Subcutaneous abdominal adipose tissue (tissue), 5 donors: ENCODE measurements at regions not wholly inside any gene's neighbourhood (a gene's known extent, or its start where the extent isn't known, plus 50 kb on each side); places are given as distances from the start of the nearest gene placed in this dataset.

Experiments
- H3K27ac ChIP-seq: one replicate; pipeline ENCODE4 v1.7.0; 2013; ENCODE audit warnings: low read depth, mild to moderate bottlenecking, inconsistent platforms, low read length, moderate library complexity
- H3K27me3 ChIP-seq, 5 donors: one replicate each; pipeline ENCODE4 v1.7.0; 2013; ENCODE audit warnings: low read length in 5 of 5, inconsistent platforms in 1 of 5; ENCODE audit not compliant: control insufficient read depth in 5 of 5, insufficient read depth in 4 of 5
- H3K36me3 ChIP-seq, 5 donors: one replicate each; pipeline ENCODE4 v1.7.0; 2013; ENCODE audit warnings: low read length in 5 of 5; ENCODE audit not compliant: control insufficient read depth in 5 of 5, insufficient read depth in 5 of 5
- H3K4me1 ChIP-seq, 5 donors: one replicate each; pipeline ENCODE4 v1.7.0; 2013; ENCODE audit warnings: low read length in 5 of 5, mild to moderate bottlenecking in 3 of 5, moderate library complexity in 1 of 5; ENCODE audit not compliant: control insufficient read depth in 5 of 5, insufficient read depth in 5 of 5
- H3K4me3 ChIP-seq, 5 donors: one replicate each; pipeline ENCODE4 v1.7.0; 2013; ENCODE audit warnings: low read length in 5 of 5, low read depth in 1 of 5
- H3K9ac ChIP-seq, 5 donors: one replicate each; pipeline ENCODE4 v1.7.0; 2013; ENCODE audit warnings: low read length in 5 of 5, mild to moderate bottlenecking in 4 of 5, moderate library complexity in 3 of 5
- H3K9me3 ChIP-seq, 5 donors: one replicate each; pipeline ENCODE4 v1.7.0; 2013; ENCODE audit warnings: low read length in 5 of 5; ENCODE audit not compliant: control insufficient read depth in 5 of 5
- donor health status: healthy.
- donor health status: healthy.
- donor health status: healthy.
- donor health status: healthy.
- donor health status: healthy.

DNA sequence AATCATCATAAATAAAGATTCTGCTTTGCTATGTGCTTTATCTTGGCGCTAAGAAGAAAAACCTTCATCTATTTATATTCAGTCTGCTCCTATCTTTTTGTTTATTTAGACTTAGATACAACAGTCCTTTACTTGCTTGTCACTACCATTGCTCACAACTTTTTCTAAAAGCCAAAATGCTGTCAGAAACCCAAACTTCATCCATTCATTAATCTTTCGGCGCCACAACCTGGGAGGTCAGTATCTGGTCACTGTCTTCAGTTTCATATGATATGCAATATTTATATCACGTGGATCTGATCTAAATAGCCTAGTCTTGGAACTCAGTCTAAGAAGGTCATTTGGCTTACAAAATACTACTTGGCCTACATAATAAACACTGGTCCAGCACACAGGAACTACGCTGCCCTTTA, 159.3 kb upstream of the TARS1 start:
- H3K27me3 ChIP-seq = no peaks in the 10 kb centered on the region
- H3K4me1 ChIP-seq = peaks cover 0 to 9% (median 6%) of the 10 kb centered on the region in 5 donors
- H3K9ac ChIP-seq = no peak overlapping the region
- no peak overlapping the region for H3K27ac ChIP-seq
- no peaks in the 10 kb centered on the region for H3K9me3 ChIP-seq
- no peak overlapping the region for H3K4me3 ChIP-seq
- no peaks in the 10 kb centered on the region for H3K36me3 ChIP-seq

GRCh38 chr5:33282157-33282556, 158.6 kb upstream of the TARS1 start:
- Histone ChIP-seq H3K4me1 (peaks cover 0 to 3% (median under 1%) of the 10 kb centered on the region in 5 donors), H3K36me3 (no peaks in the 10 kb centered on the region), H3K4me3 (no peak overlapping the region), H3K9ac (no peak overlapping the region), H3K27ac (no peak overlapping the region), H3K9me3 (no peaks in the 10 kb centered on the region), H3K27me3 (no peaks in the 10 kb centered on the region)

DNA sequence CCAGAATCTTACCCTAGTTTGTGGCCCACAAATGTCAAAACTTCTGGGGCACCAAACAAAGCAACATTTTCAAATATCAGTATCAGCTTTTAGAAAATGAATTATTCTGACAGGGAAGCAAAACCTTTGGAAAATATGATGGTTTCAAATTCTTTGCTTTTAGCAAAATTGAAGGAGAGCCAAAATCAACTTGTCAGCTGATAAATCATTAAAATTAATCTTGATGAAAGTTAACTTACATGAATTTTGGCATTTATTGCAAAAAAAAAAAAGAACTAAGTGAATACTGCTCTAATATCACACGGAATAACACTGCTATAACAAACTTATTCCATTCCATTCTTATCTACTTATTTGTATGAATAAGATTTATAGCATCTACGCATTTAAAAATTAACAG, 158.1 kb upstream of the TARS1 start:
- Histone ChIP-seq H3K9me3 (no peaks in the 10 kb centered on the region), H3K4me1 (peaks cover 0 to 3% (median 0%) of the 10 kb centered on the region in 5 donors), H3K9ac (no peak overlapping the region), H3K36me3 (no peaks in the 10 kb centered on the region), H3K27ac (no peak overlapping the region), H3K27me3 (no peaks in the 10 kb centered on the region), H3K4me3 (no peak overlapping the region)

- Histone ChIP-seq H3K4me3 (no peak overlapping the region), H3K9me3 (no peaks in the 10 kb centered on the region), H3K27me3 (no peaks in the 10 kb centered on the region), H3K36me3 (no peaks in the 10 kb centered on the region), H3K27ac (no peak overlapping the region), H3K4me1 (peaks cover 0 to 3% (median 0%) of the 10 kb centered on the region in 5 donors), H3K9ac (no peak overlapping the region)
These were observed 157.5 kb upstream of the TARS1 start for GRCh38 chr5:33283243-33283642.

DNA sequence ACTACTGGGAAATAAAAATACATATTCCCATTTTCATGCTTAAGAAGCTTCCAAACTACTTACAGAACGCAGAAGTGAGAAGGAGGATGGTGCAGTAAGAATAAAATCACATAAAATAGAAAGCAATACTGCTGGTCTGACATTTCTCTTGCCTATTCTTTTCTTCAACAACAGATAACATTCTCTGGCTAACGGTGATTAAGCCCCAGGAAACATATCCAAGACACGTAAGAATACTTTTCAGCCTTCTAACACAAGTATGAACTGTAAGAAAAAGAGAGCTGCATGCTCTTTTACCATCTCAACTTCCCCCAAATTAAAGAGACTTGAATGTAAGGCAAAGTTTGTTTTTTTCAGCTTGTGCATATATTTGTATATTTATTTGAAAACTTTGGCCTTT, 156.1 kb upstream of the TARS1 start:
- H3K9ac ChIP-seq = no peak overlapping the region
- H3K27ac ChIP-seq = no peak overlapping the region
- no peaks in the 10 kb centered on the region for H3K36me3 ChIP-seq
- H3K9me3 ChIP-seq = no peaks in the 10 kb centered on the region
- H3K4me3 ChIP-seq = no peak overlapping the region
- peaks cover 0 to 3% (median 0%) of the 10 kb centered on the region in 5 donors for H3K4me1 ChIP-seq
- H3K27me3 ChIP-seq = no peaks in the 10 kb centered on the region

DNA sequence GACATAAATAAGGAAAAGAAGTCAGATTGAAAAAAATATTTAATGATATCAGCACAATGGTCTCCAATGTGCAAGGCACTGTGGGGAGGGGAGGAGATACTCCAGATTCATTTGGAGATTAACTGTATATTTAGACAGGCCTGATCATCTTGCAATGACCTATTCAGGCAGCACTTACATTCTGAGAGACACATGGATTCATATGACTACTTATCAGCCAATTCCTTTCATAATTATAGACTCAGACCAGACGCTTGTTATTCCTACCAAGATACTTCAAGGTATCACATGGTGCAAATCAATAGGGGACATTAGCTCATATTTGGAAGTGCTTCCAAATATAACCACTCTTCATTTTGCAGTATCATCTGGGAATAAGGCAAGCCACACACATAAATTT, 153.5 kb upstream of the TARS1 start:
- Histone ChIP-seq H3K27me3 (no peaks in the 10 kb centered on the region), H3K4me3 (no peak overlapping the region), H3K9me3 (peaks cover 0 to 12% (median 7%) of the 10 kb centered on the region in 5 donors), H3K4me1 (no peaks in the 10 kb centered on the region), H3K9ac (no peak overlapping the region), H3K36me3 (no peaks in the 10 kb centered on the region), H3K27ac (no peak overlapping the region)

GRCh38 chr5:33291216-33292000, 149.4 kb upstream of the TARS1 start:
- no peak overlapping the region for H3K4me3 ChIP-seq
- no peak overlapping the region for H3K27ac ChIP-seq
- no peaks in the 10 kb centered on the region for H3K4me1 ChIP-seq
- H3K36me3 ChIP-seq = no peaks in the 10 kb centered on the region
- H3K9ac ChIP-seq = no peak overlapping the region
- peaks cover 0 to 12% (median 7%) of the 10 kb centered on the region in 5 donors for H3K9me3 ChIP-seq
- H3K27me3 ChIP-seq = no peaks in the 10 kb centered on the region

DNA sequence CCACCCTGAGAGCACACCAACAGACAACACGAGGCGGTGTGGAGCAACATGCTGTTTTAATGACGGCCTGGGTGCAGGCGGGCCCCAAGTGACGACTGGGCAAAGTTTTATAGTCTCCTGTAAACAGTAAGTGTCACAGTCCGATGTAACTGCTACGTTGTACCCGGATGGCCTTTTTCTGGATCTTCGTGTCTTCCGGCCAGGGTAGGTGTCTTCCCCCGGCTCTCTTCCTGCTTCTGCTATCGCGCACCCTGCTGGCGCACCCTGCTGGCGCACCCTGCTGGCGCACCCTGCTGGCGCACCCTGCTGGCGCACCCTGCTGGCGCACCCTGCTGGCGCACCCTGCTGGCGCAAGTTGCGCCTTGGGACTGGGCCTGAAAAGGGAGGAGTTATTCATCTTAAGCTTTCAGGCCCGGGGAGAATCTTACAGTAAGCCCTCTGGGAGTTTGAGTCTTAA, 143.0 kb upstream of the TARS1 start:
- Histone ChIP-seq H3K9ac (no peak overlapping the region), H3K9me3 (peaks cover 0 to 5% (median 0%) of the 10 kb centered on the region in 5 donors), H3K36me3 (no peaks in the 10 kb centered on the region), H3K4me3 (no peak overlapping the region), H3K27me3 (no peaks in the 10 kb centered on the region), H3K27ac (no peak overlapping the region), H3K4me1 (peaks cover 0 to 12% (median 11%) of the 10 kb centered on the region in 5 donors)

DNA sequence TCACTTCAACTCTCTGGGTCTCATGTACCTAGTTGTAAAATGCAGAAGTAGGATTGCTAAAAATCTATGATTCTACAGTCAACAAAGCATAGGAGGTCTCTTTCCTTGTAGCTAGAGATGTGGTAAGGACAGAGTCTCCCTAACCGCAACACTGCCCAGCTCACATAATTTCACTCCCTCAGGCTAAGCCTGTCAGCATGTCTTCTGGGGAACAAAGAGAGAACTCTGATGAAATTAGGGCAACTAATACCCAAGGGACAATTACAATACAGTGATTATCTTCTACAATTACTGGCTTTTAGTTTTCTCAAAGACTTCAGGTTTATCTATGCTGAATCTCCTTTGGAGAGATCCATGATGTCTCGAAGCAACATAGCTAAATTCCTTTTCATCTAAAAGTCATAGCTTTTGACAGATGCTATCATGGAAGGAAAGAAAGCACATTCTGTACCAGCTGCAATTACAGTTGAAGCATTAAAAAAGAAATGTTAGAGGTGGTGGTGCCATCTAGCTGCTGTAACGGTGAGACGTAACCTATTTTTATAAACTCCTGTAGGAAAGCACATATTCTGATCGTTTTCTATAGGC, 141.1 kb upstream of the TARS1 start:
- no peaks in the 10 kb centered on the region for H3K27me3 ChIP-seq
- peaks cover 0 to 5% (median 0%) of the 10 kb centered on the region in 5 donors for H3K9me3 ChIP-seq
- no peaks in the 10 kb centered on the region for H3K36me3 ChIP-seq
- peak overlapping the region in 1 of 5 donors; percentile 12 for H3K9ac ChIP-seq
- no peak overlapping the region for H3K4me3 ChIP-seq
- peaks cover 0 to 12% (median 11%) of the 10 kb centered on the region in 5 donors for H3K4me1 ChIP-seq
- no peak overlapping the region for H3K27ac ChIP-seq

- H3K4me3 ChIP-seq = no peak overlapping the region
- H3K9me3 ChIP-seq = peaks cover 0 to 5% (median 0%) of the 10 kb centered on the region in 5 donors
- H3K9ac ChIP-seq = peak overlapping the region in 1 of 5 donors; percentile 12
- H3K27ac ChIP-seq = no peak overlapping the region
- H3K27me3 ChIP-seq = no peaks in the 10 kb centered on the region
- H3K4me1 ChIP-seq = peaks cover 0 to 12% (median 11%) of the 10 kb centered on the region in 5 donors
- no peaks in the 10 kb centered on the region for H3K36me3 ChIP-seq
These were observed 140.5 kb upstream of the TARS1 start for GRCh38 chr5:33300209-33300742.
